Progenitor cell of endocrine pancreas (in vitro differentiated cells): ENCODE measurements at regions not wholly inside any gene's neighbourhood (a gene's known extent, or its start where the extent isn't known, plus 50 kb on each side); places are given as distances from the start of the nearest gene placed in this dataset.
"Not testable (repeated sequence)": the region's sequence is repeated elsewhere in the genome, so short reads cannot be mapped to it uniquely, and the experiment has no call there.

Source experiments
- DNase-seq: peaks from one replicate; pipeline ENCODE4 v3.0.0; 2021; ENCODE audit warnings: low spot score; ENCODE audit not compliant: unreplicated experiment
- H3K27ac Mint-ChIP-seq: 2 replicates; pipeline ENCODE4 v1.8.0; 2021; ENCODE audit warnings: mild to moderate bottlenecking, moderate library complexity, mixed read lengths
- H3K27me3 Mint-ChIP-seq: 2 replicates; pipeline ENCODE4 v1.8.0; 2021; ENCODE audit warnings: mixed read lengths
- H3K36me3 Mint-ChIP-seq: 2 replicates; pipeline ENCODE4 v1.8.0; 2022; ENCODE audit warnings: mixed read lengths; ENCODE audit not compliant: insufficient read depth
- H3K4me1 Mint-ChIP-seq: 2 replicates; pipeline ENCODE4 v1.8.0; 2021; ENCODE audit warnings: low read depth, mixed read lengths
- H3K4me3 Mint-ChIP-seq: 2 replicates; pipeline ENCODE4 v1.8.0; 2021; ENCODE audit warnings: low read depth, mild to moderate bottlenecking, moderate library complexity, mixed read lengths
- H3K9me3 Mint-ChIP-seq: 2 replicates; pipeline ENCODE4 v1.8.0; 2021; ENCODE audit warnings: low read depth, mixed read lengths
- CTCF ChIP-seq: fragments of 200-600 bp; sonication (generic); IDR thresholded peaks from one replicate; pipeline ENCODE4 v1.5.0; 2021; ENCODE audit warnings: antibody characterized with exemption, mild to moderate bottlenecking; ENCODE audit not compliant: unreplicated experiment

DNA sequence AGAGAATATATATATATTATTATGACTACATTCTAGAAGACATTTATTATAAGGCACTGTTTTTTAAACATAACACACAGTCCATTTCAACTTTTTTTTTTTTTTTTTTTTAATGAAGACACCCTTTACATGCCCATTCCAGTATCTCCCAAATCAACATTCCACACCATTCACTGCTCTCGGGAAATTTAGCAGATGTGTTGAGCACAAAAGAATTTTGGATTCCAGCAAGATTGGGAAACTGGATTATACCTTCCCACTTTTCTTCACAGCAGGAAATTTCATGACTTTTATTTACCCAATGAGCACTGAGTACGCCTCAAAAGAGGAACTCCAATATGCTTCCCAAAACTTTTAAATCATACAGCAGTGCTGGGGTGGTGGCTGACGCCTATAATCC is 333.6 kb upstream of the DAB2 start:
- peaks cover 3% of the 10 kb centered on the region for H3K4me1 Mint-ChIP-seq
- H3K4me3 Mint-ChIP-seq, result no peak overlapping the region
- H3K9me3 Mint-ChIP-seq, result peaks cover 7% of the 10 kb centered on the region
- DNase-seq, result no peak
- no peaks in the 10 kb centered on the region for H3K27me3 Mint-ChIP-seq
- H3K27ac Mint-ChIP-seq, result no peak overlapping the region
- TF ChIP-seq CTCF, result no peak
- H3K36me3 Mint-ChIP-seq, result no peaks in the 10 kb centered on the region

GRCh38 chr5:39757131-39757530 is 332.4 kb upstream of the DAB2 start:
- Mint-ChIP-seq H3K9me3 (peaks cover 8% of the 10 kb centered on the region), H3K27me3 (no peaks in the 10 kb centered on the region), H3K27ac (no peak overlapping the region)

DNA sequence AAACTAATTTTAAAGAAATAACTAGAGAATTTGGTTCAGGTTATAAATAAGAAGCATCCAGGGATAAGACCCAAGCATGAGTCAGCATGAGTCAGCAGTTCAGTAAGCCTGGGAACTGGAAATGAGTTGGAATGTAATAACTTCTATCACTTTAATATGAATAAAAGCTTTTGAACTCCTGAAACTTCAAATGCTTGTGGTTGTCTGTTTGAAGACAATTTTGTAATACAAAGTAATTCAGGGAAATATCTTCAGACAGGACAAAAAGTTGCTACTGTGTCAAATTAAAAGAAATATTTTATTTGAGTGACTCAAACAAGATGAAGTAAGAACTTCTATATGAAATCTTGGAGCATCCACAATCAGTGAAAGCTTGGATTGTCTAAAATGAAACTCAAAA is 331.2 kb upstream of the DAB2 start:
- no peak overlapping the region for H3K27ac Mint-ChIP-seq
- no peak overlapping the region for H3K4me3 Mint-ChIP-seq
- peaks cover 4% of the 10 kb centered on the region for H3K4me1 Mint-ChIP-seq
- H3K27me3 Mint-ChIP-seq, result no peaks in the 10 kb centered on the region
- DNase-seq, result no peak
- H3K9me3 Mint-ChIP-seq, result peaks cover 8% of the 10 kb centered on the region
- no peak for TF ChIP-seq CTCF
- H3K36me3 Mint-ChIP-seq, result no peaks in the 10 kb centered on the region

More at GRCh38 chr5:39757131-39757530, 332.4 kb upstream of the DAB2 start:
- no peak for DNase-seq
- Mint-ChIP-seq H3K36me3 (no peaks in the 10 kb centered on the region), H3K4me1 (peaks cover 3% of the 10 kb centered on the region), H3K4me3 (no peak overlapping the region)
- no peak for TF ChIP-seq CTCF

GRCh38 chr5:39755452-39755851 is 330.7 kb upstream of the DAB2 start:
- no peak for TF ChIP-seq CTCF
- Mint-ChIP-seq H3K9me3 (peaks cover 12% of the 10 kb centered on the region), H3K27me3 (no peaks in the 10 kb centered on the region), H3K36me3 (no peaks in the 10 kb centered on the region), H3K4me1 (peaks cover 4% of the 10 kb centered on the region), H3K4me3 (no peak overlapping the region), H3K27ac (no peak overlapping the region)
- DNase-seq, result no peak

DNA sequence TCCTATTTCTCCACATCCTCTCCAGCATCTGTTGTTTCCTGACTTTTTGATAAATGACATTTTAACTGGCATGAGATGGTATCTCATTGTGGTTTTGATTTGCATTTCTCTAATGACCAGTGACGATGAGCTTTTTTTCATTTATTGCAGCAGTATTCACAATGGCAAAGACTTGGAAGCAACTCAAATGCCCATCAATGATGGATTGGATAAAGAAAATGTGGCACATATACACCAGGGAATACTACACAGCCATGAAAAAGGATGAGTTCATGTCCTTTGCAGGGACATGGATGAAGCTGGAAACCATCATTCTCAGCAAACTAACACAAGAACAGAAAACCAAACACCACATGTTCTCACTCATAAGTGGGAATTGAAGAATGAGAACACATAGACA is 329.0 kb upstream of the DAB2 start:
- H3K27me3 Mint-ChIP-seq, H3K4me1 Mint-ChIP-seq, H3K27ac Mint-ChIP-seq, H3K36me3 Mint-ChIP-seq, H3K4me3 Mint-ChIP-seq, DNase-seq: not testable (repeated sequence)
- peaks cover 19% of the 10 kb centered on the region for H3K9me3 Mint-ChIP-seq

DNA sequence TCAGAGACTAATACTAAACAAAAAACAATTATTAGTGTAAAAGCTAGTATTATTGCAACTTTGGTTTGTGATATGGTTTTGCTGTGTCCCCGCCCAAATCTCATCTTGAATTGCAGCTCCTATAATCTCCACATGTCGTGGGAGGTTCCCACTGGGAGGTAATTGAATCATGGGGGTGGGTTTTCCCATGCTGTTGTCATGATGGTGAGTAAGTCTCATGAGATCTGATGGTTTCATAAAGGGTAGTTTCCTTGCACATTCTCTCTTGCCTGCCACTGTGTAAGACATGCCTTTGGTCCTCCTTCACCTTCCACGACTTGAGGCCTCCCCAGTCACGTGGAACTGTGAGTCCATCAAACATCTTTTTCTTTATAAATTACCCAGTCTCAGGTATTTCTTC is 325.9 kb upstream of the DAB2 start:
- DNase-seq, result no peak
- Mint-ChIP-seq H3K27me3 (no peaks in the 10 kb centered on the region), H3K4me1 (peaks cover 1% of the 10 kb centered on the region), H3K9me3 (peaks cover 19% of the 10 kb centered on the region), H3K27ac (no peak overlapping the region), H3K36me3 (no peaks in the 10 kb centered on the region), H3K4me3 (no peak overlapping the region)
- TF ChIP-seq CTCF, result no peak
